Calu3 (cell line): ENCODE measurements at regions not wholly inside any gene's neighbourhood (a gene's known extent, or its start where the extent isn't known, plus 50 kb on each side); places are given as distances from the start of the nearest gene placed in this dataset.

Experiments used
- BruUV-seq: library from RNA; stranded (reverse); fragments of 400-500 nt; replicated peaks from 2 replicates; lab custom pipeline; 2021; lab: Mats Ljungman, UMichigan
- CTCF ChIA-PET: fragments of 300-600 bp; sonication (Branson Sonifier 250); formaldehyde crosslinking; loops from one replicate; lab custom pipeline; 2022; ENCODE audit warnings: antibody characterized with exemption; lab: Charles Lee
- DNase-seq: peaks from one replicate; pipeline ENCODE4 v3.0.0; 2022
- H3K27ac Mint-ChIP-seq: one replicate; pipeline ENCODE4 v1.8.0; 2022; ENCODE audit warnings: mixed read lengths; ENCODE audit not compliant: unreplicated experiment
- H3K27me3 Mint-ChIP-seq: one replicate; pipeline ENCODE4 v1.8.0; 2022; ENCODE audit warnings: mixed read lengths; ENCODE audit not compliant: unreplicated experiment
- H3K36me3 Mint-ChIP-seq: one replicate; pipeline ENCODE4 v1.8.0; 2022; ENCODE audit warnings: mild to moderate bottlenecking, moderate library complexity, mixed read lengths; ENCODE audit not compliant: insufficient read depth, unreplicated experiment
- H3K4me1 Mint-ChIP-seq: one replicate; pipeline ENCODE4 v1.8.0; 2022; ENCODE audit warnings: mild to moderate bottlenecking, low read depth, mixed read lengths; ENCODE audit not compliant: unreplicated experiment
- H3K4me3 Mint-ChIP-seq: one replicate; pipeline ENCODE4 v1.8.0; 2022; ENCODE audit warnings: mild to moderate bottlenecking, low read depth, moderate library complexity, mixed read lengths; ENCODE audit not compliant: unreplicated experiment
- H3K9me3 Mint-ChIP-seq: one replicate; pipeline ENCODE4 v1.8.0; 2022; ENCODE audit warnings: low read depth, mixed read lengths; ENCODE audit not compliant: unreplicated experiment
- intact Hi-C: fragments of 100-400 bp; cut with micrococcal nuclease; formaldehyde crosslinking; loops from one replicate; pipeline ENCODE4 v1.10.0; 2022; ENCODE audit not compliant: unreplicated experiment
- TF ChIP-seq, protein P1 (sequence below): fragments of 200-600 bp; IDR thresholded peaks from one replicate; pipeline ENCODE4 v1.8.0; 2022; ENCODE audit warnings: antibody characterized with exemption; ENCODE audit not compliant: unreplicated experiment

DNA sequence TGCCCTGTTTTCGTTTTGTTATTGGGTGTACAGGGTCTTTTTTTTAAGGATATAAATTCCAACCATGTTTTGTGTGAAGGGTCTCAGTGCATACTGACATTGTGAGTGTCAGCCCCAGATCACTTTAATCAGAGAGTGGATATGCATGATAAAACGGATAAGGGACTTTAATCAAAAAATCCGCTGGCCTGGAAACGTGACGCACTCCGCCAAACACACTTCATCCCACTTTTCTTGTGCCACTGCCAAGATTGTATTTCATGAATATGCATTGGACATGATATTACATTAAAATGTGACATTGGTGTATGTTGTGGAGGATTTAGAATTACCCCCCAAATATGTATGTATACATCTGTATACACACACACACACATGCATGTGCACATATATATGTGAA lies 273.1 kb downstream of the VRK1 start:
- H3K27me3 Mint-ChIP-seq, result peaks cover 25% of the 10 kb centered on the region
- H3K4me1 Mint-ChIP-seq, result no peaks in the 10 kb centered on the region
- CTCF ChIA-PET, result no interaction called here
- H3K27ac Mint-ChIP-seq, result no peak overlapping the region
- no peaks in the 10 kb centered on the region for H3K36me3 Mint-ChIP-seq
- no peak for DNase-seq
- no peaks in the 10 kb centered on the region for H3K9me3 Mint-ChIP-seq
- no TSS peak for BruUV-seq
- TF ChIP-seq, protein P1, sequence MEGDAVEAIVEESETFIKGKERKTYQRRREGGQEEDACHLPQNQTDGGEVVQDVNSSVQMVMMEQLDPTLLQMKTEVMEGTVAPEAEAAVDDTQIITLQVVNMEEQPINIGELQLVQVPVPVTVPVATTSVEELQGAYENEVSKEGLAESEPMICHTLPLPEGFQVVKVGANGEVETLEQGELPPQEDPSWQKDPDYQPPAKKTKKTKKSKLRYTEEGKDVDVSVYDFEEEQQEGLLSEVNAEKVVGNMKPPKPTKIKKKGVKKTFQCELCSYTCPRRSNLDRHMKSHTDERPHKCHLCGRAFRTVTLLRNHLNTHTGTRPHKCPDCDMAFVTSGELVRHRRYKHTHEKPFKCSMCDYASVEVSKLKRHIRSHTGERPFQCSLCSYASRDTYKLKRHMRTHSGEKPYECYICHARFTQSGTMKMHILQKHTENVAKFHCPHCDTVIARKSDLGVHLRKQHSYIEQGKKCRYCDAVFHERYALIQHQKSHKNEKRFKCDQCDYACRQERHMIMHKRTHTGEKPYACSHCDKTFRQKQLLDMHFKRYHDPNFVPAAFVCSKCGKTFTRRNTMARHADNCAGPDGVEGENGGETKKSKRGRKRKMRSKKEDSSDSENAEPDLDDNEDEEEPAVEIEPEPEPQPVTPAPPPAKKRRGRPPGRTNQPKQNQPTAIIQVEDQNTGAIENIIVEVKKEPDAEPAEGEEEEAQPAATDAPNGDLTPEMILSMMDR, result no peak
- no peak overlapping the region for H3K4me3 Mint-ChIP-seq
- intact Hi-C loops, result no loop called here

GRCh38 chr14:97071177-97071576 lies 274.0 kb downstream of the VRK1 start:
- TF ChIP-seq, protein P1, result no peak
- CTCF ChIA-PET, result interaction anchor here (1.1 kb wide), 1 partner anchor 11 kb away, joined by 3 read pairs; no protein-coding TSS in a partner anchor
- Mint-ChIP-seq H3K27me3 (peaks cover 16% of the 10 kb centered on the region), H3K9me3 (no peaks in the 10 kb centered on the region), H3K4me1 (no peaks in the 10 kb centered on the region), H3K27ac (no peak overlapping the region), H3K4me3 (no peak overlapping the region), H3K36me3 (no peaks in the 10 kb centered on the region)
- no TSS peak for BruUV-seq
- intact Hi-C loops, result no loop called here
- DNase-seq, result no peak

DNA sequence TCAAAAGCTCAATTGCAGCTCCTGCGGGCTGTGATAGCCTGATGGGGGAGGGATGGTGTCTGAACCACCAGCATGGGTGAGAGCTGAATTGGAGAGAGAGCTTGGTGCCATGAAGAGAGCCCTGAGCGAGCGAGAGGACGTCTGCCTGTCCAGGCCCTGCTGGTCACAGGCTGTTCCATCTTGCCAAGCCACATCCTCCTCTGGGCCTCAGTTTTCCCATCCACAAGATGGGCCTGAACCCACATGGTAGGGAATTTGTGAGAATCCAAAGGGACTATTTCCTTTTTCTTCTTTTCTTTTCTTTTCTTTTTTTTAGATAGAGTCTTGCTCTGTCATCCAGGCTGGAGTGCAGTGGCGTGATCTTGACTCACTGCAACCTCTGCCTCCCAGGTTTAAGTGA lies 276.4 kb downstream of the VRK1 start:
- intact Hi-C loops, result no loop called here
- TF ChIP-seq, protein P1, result no peak
- Mint-ChIP-seq H3K4me3 (no peak overlapping the region), H3K36me3 (no peaks in the 10 kb centered on the region), H3K27ac (no peak overlapping the region), H3K27me3 (no peaks in the 10 kb centered on the region), H3K4me1 (no peaks in the 10 kb centered on the region), H3K9me3 (no peaks in the 10 kb centered on the region)
- no TSS peak for BruUV-seq
- DNase-seq, result no peak
- CTCF ChIA-PET, result interaction anchor here (0.6 kb wide), 1 partner anchor 11 kb away, joined by 5 read pairs; no protein-coding TSS in a partner anchor

GRCh38 chr14:97074456-97074855 lies 277.3 kb downstream of the VRK1 start:
- Mint-ChIP-seq H3K9me3 (no peaks in the 10 kb centered on the region), H3K4me3 (no peak overlapping the region), H3K36me3 (no peaks in the 10 kb centered on the region), H3K27me3 (no peaks in the 10 kb centered on the region), H3K27ac (no peak overlapping the region), H3K4me1 (no peaks in the 10 kb centered on the region)
- TF ChIP-seq, protein P1, result no peak
- DNase-seq, result no peak
- CTCF ChIA-PET, result no interaction called here
- no TSS peak for BruUV-seq
- intact Hi-C loops, result no loop called here
